ENCODE measurements at regions not wholly inside any gene's neighbourhood (a gene's known extent, or its start where the extent isn't known, plus 50 kb on each side); places are given as distances from the start of the nearest gene placed in this dataset.

- Histone ChIP-seq H3K9me3 (peaks cover 0 to 2% (median 0%) of the 10 kb centered on the region in 11 donors), H3K4me1 (no peaks in the 10 kb centered on the region), H3K4me3 (no peak overlapping the region), H3K36me3 (no peaks in the 10 kb centered on the region), H3K27ac (no peak overlapping the region), H3K27me3 (peaks cover 0 to 8% (median 0%) of the 10 kb centered on the region in 7 donors)
- intact Hi-C loops (cut with DNase I) = no loop called here
- WGBS, 2 donors = 68 to 78% methylated on average over 6 of the region's 6 CpGs
- no peak for ATAC-seq
- no peak for TF ChIP-seq CTCF (IDR thresholded peaks at IDR 0.05)
- DNase-seq = no peak
These were observed 491.0 kb upstream of the CDH5 start for GRCh38 chr16:65875381-65876055.

- Histone ChIP-seq H3K9me3 (peaks cover 0 to 8% (median 4%) of the 10 kb centered on the region in 11 donors), H3K27ac (no peak overlapping the region), H3K4me3 (no peak overlapping the region), H3K4me1 (no peaks in the 10 kb centered on the region), H3K36me3 (no peaks in the 10 kb centered on the region), H3K27me3 (peaks cover 0 to 10% (median 0%) of the 10 kb centered on the region in 7 donors)
- 77 to 78% methylated on average over 4 of the region's 4 CpGs for WGBS, 2 donors
- TF ChIP-seq CTCF (IDR thresholded peaks at IDR 0.05) = no peak
- intact Hi-C loops (cut with DNase I) = no loop called here
- ATAC-seq (no peak), DNase-seq (no peak)
These were observed 497.2 kb upstream of the CDH5 start for GRCh38 chr16:65869261-65869660.

GRCh38 chr16:65867276-65867960 lies 499.1 kb upstream of the CDH5 start:
- intact Hi-C loops (cut with DNase I) = no loop called here
- Histone ChIP-seq H3K27me3 (peaks cover 0 to 10% (median 0%) of the 10 kb centered on the region in 7 donors), H3K36me3 (no peaks in the 10 kb centered on the region), H3K4me1 (no peaks in the 10 kb centered on the region), H3K4me3 (no peak overlapping the region), H3K27ac (no peak overlapping the region), H3K9me3 (peaks cover 0 to 20% (median 6%) of the 10 kb centered on the region in 11 donors)
- ATAC-seq (no peak), DNase-seq (no peak)
- TF ChIP-seq CTCF (IDR thresholded peaks at IDR 0.05) = no peak
- 66 to 69% methylated on average over 6 of the region's 6 CpGs for WGBS, 2 donors

- no peak for ATAC-seq
- intact Hi-C loops (cut with DNase I) = no loop called here
- H3K27me3 ChIP-seq = no peaks in the 10 kb centered on the region
- H3K4me3 ChIP-seq = no peak overlapping the region
- H3K4me1 ChIP-seq = no peaks in the 10 kb centered on the region
- peaks cover 0 to 20% (median 6%) of the 10 kb centered on the region in 11 donors for H3K9me3 ChIP-seq
- TF ChIP-seq CTCF (IDR thresholded peaks at IDR 0.05) = no peak
- no peaks in the 10 kb centered on the region for H3K36me3 ChIP-seq
- 91% methylated on average over 2 of the region's 2 CpGs for WGBS, 2 donors
- no peak for DNase-seq
- no peak overlapping the region for H3K27ac ChIP-seq
These were observed 503.3 kb upstream of the CDH5 start for GRCh38 chr16:65863236-65863635.
